ENCODE measurements at regions not wholly inside any gene's neighbourhood (a gene's known extent, or its start where the extent isn't known, plus 50 kb on each side); places are given as distances from the start of the nearest gene placed in this dataset.

GRCh38 chr5:74141053-74141452 is 499.5 kb downstream of the ENC1 start:
- no peak for TF ChIP-seq TAF1 (IDR thresholded peaks at IDR 0.05; ENCODE audit: low read depth)
- no peak for TF ChIP-seq EGR1 (IDR thresholded peaks at IDR 0.05)
- TF ChIP-seq EP300 (IDR thresholded peaks at IDR 0.05; ENCODE audit: borderline replicate concordance): no peak
- TF ChIP-seq TEAD4 (IDR thresholded peaks at IDR 0.05): no peak
- no peak for TF ChIP-seq MAX (IDR thresholded peaks at IDR 0.05)
- TF ChIP-seq FOXM1 (IDR thresholded peaks at IDR 0.05; ENCODE audit: borderline replicate concordance, low read depth): no peak
- TF ChIP-seq ZBTB7A (IDR thresholded peaks at IDR 0.05; ENCODE audit: low read depth): no peak
- TF ChIP-seq YY1 (IDR thresholded peaks at IDR 0.05; ENCODE audit: low read depth): no peak
- TF ChIP-seq NFIC (IDR thresholded peaks at IDR 0.05): no peak
- no peak for TF ChIP-seq RAD21 (IDR thresholded peaks at IDR 0.05; ENCODE audit: low read depth)
- TF ChIP-seq USF1 (IDR thresholded peaks at IDR 0.05): no peak
- no peak for TF ChIP-seq TCF12 (IDR thresholded peaks at IDR 0.05; ENCODE audit: low read depth)
